ENCODE measurements at regions not wholly inside any gene's neighbourhood (a gene's known extent, or its start where the extent isn't known, plus 50 kb on each side); places are given as distances from the start of the nearest gene placed in this dataset.

DNA sequence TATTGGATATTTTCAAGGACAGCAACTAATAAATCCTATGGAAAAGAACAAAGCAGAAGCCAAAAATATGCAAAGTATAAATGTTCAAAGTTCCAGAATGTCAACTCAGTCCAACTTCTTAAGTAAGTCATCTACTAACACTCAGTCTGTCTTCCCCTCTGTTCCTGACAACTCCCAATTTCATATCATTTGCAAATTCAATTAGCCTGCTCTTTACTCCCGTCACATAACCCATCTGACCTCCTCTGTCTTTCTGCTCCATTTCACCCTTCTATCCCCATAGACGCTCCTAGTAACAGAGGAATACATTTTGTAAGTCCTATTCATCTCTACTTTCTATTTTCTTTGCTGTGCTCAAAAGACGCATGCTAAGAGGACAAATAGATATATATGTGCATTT, 659.8 kb upstream of the MEF2C start (continued):
- TF ChIP-seq, protein P1, sequence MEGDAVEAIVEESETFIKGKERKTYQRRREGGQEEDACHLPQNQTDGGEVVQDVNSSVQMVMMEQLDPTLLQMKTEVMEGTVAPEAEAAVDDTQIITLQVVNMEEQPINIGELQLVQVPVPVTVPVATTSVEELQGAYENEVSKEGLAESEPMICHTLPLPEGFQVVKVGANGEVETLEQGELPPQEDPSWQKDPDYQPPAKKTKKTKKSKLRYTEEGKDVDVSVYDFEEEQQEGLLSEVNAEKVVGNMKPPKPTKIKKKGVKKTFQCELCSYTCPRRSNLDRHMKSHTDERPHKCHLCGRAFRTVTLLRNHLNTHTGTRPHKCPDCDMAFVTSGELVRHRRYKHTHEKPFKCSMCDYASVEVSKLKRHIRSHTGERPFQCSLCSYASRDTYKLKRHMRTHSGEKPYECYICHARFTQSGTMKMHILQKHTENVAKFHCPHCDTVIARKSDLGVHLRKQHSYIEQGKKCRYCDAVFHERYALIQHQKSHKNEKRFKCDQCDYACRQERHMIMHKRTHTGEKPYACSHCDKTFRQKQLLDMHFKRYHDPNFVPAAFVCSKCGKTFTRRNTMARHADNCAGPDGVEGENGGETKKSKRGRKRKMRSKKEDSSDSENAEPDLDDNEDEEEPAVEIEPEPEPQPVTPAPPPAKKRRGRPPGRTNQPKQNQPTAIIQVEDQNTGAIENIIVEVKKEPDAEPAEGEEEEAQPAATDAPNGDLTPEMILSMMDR (IDR thresholded peaks at IDR 0.05; ENCODE audit: control extremely low read depth in 1 of 3, insufficient read depth in 1 of 3, low read depth in 1 of 3, low read length in 3 of 3), result no peak
